ENCODE measurements at regions not wholly inside any gene's neighbourhood (a gene's known extent, or its start where the extent isn't known, plus 50 kb on each side); places are given as distances from the start of the nearest gene placed in this dataset.

DNA sequence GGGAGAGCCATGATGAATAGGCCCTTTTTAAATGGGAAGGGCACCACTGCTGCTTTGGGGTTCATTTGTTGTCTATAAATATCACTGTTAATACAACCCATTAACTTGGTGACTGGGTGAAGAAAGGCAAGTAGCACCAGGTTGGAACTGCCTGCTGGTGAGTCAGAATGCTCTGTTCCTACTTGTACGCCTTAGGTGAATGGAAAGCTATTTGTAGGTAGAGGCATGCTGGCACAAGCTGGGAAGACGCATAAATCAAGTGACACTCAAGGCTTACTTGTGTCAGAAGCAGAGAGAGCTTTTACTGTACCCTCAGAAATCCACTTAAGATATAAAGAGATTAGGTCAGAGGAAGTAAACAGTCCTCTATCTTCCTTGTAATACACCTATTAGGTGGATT lies 142.5 kb downstream of the TMX1 start:
- no peak overlapping the region for H3K27ac ChIP-seq (ENCODE audit: low read length)
- no peak overlapping the region for H3K4me3 ChIP-seq (ENCODE audit: low read length)
- H3K4me1 ChIP-seq (ENCODE audit: insufficient read depth, low read length), result no peaks in the 10 kb centered on the region
- H3K27me3 ChIP-seq (ENCODE audit: insufficient read depth, low read length), result no peaks in the 10 kb centered on the region
- H3K9me3 ChIP-seq (ENCODE audit: insufficient read depth, low read depth, low read length), result no peaks in the 10 kb centered on the region
- no peaks in the 10 kb centered on the region for H3K36me3 ChIP-seq (ENCODE audit: insufficient read depth, low read depth, low read length)
- no peak overlapping the region for H3K9ac ChIP-seq (ENCODE audit: low read depth, low read length)

DNA sequence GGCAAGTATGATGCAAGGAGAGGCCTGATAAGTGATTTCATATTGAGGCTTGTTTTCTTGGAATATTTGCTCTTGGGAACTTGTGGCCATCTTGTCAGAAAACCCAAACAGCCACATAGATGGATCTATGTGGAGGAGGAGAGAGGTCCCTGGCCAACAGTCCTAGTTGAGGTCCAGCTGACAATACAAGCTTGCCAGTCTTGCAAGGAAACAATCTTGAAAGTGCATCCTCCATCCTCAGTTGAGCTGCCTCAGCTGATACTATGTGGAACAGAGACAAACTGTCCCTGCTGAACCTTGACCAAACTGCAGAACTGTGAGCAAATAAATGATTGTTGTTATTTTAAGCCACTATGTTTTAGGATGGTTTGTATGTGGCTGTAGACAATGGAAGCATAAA lies 146.4 kb downstream of the TMX1 start:
- Histone ChIP-seq H3K36me3 (ENCODE audit: insufficient read depth, low read depth, low read length) (no peaks in the 10 kb centered on the region), H3K27me3 (ENCODE audit: insufficient read depth, low read length) (no peaks in the 10 kb centered on the region), H3K27ac (ENCODE audit: low read length) (no peak overlapping the region), H3K4me3 (ENCODE audit: low read length) (no peak overlapping the region), H3K9ac (ENCODE audit: low read depth, low read length) (no peak overlapping the region), H3K4me1 (ENCODE audit: insufficient read depth, low read length) (no peaks in the 10 kb centered on the region), H3K9me3 (ENCODE audit: insufficient read depth, low read depth, low read length) (no peaks in the 10 kb centered on the region)

DNA sequence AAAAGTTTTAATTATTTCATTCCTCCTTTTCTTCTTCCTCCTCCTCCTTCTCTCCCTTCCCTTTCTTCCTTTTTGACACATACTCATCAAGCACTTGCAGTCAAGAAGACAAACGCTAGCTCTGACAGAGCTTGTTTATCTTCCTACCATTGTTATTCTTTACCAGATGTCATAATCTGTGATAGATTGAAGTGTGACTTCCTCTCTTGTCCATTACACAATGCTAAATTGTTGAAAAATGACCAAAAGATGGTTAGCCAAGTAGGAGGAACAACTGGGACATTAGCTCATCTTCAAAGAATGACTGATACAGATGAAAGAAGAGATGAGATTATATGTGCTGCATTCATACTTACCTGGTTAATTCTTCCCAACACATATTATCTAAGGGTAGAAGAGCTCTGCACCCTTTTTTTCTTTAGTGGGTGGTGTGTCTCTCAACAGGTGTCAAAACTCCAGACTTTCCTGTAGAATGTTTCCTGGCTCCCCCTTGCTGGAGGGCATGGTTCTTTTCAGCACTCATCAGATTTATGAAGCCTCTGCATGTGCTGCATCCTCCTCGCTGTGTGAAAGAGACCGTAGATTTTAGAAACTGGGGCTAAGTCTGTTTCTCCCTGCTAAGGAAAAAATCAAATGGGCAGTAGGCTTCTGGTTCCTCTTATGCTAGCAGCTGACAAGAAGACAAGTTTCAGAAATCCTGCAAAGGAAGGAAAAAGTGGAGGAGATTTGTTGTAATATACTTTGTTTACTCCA lies 147.1 kb downstream of the TMX1 start:
- Histone ChIP-seq H3K4me3 (ENCODE audit: low read length) (no peak overlapping the region), H3K27ac (ENCODE audit: low read length) (no peak overlapping the region), H3K9me3 (ENCODE audit: insufficient read depth, low read depth, low read length) (no peaks in the 10 kb centered on the region), H3K4me1 (ENCODE audit: insufficient read depth, low read length) (no peaks in the 10 kb centered on the region), H3K9ac (ENCODE audit: low read depth, low read length) (no peak overlapping the region), H3K36me3 (ENCODE audit: insufficient read depth, low read depth, low read length) (no peaks in the 10 kb centered on the region), H3K27me3 (ENCODE audit: insufficient read depth, low read length) (no peaks in the 10 kb centered on the region)

DNA sequence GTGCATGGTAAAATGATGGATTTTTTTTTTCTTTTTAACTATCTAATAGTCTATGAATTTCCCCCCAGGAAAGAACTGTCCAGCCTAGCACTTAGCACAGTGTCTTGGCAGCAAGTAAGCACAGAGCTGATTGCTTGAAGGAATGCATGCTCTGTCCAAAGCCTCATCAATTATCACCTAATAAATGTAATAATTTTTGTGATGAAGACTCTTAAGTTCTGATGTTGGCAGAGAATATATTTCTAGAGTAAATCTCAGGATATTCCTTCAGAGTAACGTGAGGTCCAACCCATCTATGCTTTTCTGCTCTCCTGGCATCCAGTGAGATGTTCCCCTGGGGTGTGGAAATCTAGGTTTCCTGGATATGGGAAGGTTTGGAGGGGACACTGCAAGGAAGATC lies 152.4 kb downstream of the TMX1 start:
- Histone ChIP-seq H3K4me1 (ENCODE audit: insufficient read depth, low read length) (peaks cover 13% of the 10 kb centered on the region; the same call in 1 of the 2 replicates), H3K4me3 (ENCODE audit: low read length) (no peak overlapping the region), H3K36me3 (ENCODE audit: insufficient read depth, low read depth, low read length) (no peaks in the 10 kb centered on the region), H3K27me3 (ENCODE audit: insufficient read depth, low read length) (no peaks in the 10 kb centered on the region), H3K9ac (ENCODE audit: low read depth, low read length) (no peak overlapping the region), H3K27ac (ENCODE audit: low read length) (no peak overlapping the region), H3K9me3 (ENCODE audit: insufficient read depth, low read depth, low read length) (no peaks in the 10 kb centered on the region)

DNA sequence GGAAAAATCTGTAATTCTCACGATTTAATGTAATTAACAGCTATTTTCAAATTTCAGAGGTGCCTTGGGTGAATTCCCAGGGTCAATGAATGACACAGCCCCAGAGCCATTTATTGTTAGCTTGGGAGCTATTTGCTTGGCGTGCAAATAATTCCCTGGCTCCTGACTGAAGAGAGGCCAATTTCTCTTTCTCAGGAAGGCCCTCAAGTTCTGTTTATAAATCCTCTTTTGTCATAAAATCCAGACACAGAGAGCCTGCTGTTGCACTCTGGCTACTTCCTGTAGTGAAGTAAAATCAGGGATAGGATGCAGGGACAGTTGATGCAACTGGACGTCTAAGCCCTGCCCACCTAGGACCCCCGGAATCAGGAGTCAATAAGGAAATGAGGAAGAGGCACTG lies 154.3 kb downstream of the TMX1 start:
- no peak overlapping the region for H3K27ac ChIP-seq (ENCODE audit: low read length)

DNA sequence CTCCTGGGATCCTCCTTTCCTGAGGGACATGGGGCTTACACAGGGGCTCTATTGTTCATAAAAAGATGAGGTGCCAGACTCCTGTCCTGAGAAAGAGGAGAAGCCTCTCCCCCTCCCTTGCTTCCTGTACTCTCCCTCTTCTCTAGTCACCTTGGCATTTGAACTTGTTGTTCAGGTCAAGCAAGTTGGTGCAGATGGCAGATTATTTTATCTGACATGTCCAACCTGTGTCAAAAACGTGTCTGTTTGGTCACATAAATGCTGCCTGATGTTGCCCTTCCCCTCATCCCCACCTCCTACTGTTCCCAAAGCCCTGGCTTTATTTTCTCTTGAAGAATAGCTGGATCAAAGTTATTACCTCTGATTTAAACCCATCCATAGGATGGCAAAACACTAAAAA lies 154.8 kb downstream of the TMX1 start:
- Histone ChIP-seq H3K4me1 (ENCODE audit: insufficient read depth, low read length) (peaks cover 13% of the 10 kb centered on the region; the same call in 1 of the 2 replicates), H3K27ac (ENCODE audit: low read length) (no peak overlapping the region), H3K36me3 (ENCODE audit: insufficient read depth, low read depth, low read length) (no peaks in the 10 kb centered on the region), H3K9me3 (ENCODE audit: insufficient read depth, low read depth, low read length) (no peaks in the 10 kb centered on the region), H3K27me3 (ENCODE audit: insufficient read depth, low read length) (no peaks in the 10 kb centered on the region), H3K4me3 (ENCODE audit: low read length) (no peak overlapping the region), H3K9ac (ENCODE audit: low read depth, low read length) (no peak overlapping the region)

More for the DNA sequence above, 154.3 kb downstream of the TMX1 start:
- no peak overlapping the region for H3K4me3 ChIP-seq (ENCODE audit: low read length)
- H3K9ac ChIP-seq (ENCODE audit: low read depth, low read length), result no peak overlapping the region
- no peaks in the 10 kb centered on the region for H3K36me3 ChIP-seq (ENCODE audit: insufficient read depth, low read depth, low read length)
- peaks cover 13% of the 10 kb centered on the region; the same call in 1 of the 2 replicates for H3K4me1 ChIP-seq (ENCODE audit: insufficient read depth, low read length)
- no peaks in the 10 kb centered on the region for H3K9me3 ChIP-seq (ENCODE audit: insufficient read depth, low read depth, low read length)
- no peaks in the 10 kb centered on the region for H3K27me3 ChIP-seq (ENCODE audit: insufficient read depth, low read length)

DNA sequence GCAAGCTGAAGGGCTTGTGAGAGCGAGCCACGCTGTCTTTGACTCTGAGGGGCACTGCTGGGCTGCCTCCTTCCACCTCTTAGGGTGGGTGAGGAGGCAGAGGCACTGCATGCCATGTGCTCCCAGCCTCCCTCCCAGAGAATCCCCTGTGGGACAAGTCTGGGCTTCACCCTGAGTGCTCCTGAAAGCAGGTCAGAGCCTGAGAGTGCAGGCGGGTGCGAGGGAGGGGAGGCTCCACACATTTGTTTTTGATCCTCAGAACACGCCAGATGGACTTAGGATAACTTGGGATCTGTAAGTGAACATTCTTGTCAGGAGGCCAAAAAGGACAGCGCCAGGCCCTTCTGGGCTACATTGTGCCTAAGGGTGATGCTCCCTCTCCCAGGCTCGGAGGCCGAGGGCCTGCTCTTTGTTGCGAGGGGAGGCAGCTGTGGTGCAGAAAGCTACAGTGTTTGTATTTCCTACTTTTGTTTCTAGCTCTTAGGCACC lies 155.4 kb downstream of the TMX1 start:
- H3K27me3 ChIP-seq (ENCODE audit: insufficient read depth, low read length), result no peaks in the 10 kb centered on the region
- no peak overlapping the region for H3K27ac ChIP-seq (ENCODE audit: low read length)
- no peak overlapping the region for H3K4me3 ChIP-seq (ENCODE audit: low read length)
- H3K9me3 ChIP-seq (ENCODE audit: insufficient read depth, low read depth, low read length), result no peaks in the 10 kb centered on the region
- no peak overlapping the region for H3K9ac ChIP-seq (ENCODE audit: low read depth, low read length)
- H3K4me1 ChIP-seq (ENCODE audit: insufficient read depth, low read length), result peaks cover 13% of the 10 kb centered on the region; the same call in 1 of the 2 replicates
- H3K36me3 ChIP-seq (ENCODE audit: insufficient read depth, low read depth, low read length), result no peaks in the 10 kb centered on the region

DNA sequence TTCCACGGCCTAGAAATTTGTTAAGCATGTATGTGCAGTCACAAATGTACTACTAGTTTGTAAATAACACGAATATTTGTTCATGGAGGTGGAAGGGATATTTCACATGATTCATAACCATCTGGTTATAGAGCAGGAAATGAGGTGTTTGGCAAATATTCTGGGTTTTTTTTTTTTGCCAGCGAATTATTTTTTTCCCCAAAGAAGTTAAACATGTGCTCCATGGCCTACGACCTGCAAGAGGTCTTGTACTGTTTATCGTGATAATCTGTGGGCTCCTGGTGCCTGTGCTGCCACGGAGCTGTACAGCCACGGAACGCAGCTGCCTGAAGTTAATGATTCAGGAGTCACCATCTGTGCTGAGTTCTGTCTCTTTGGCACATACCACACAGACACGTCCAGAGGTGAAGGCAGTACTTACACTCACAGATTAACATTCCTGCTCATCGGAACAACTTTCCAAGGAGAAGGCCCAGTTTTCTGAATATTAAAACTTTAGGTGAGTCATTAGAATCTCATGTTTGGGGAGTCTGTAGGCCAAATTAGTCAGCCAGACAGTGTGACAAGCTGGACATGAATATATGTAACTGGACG lies 156.3 kb downstream of the TMX1 start:
- no peaks in the 10 kb centered on the region for H3K36me3 ChIP-seq (ENCODE audit: insufficient read depth, low read depth, low read length)
- H3K27ac ChIP-seq (ENCODE audit: low read length), result no peak overlapping the region
- H3K9me3 ChIP-seq (ENCODE audit: insufficient read depth, low read depth, low read length), result no peaks in the 10 kb centered on the region
- H3K4me1 ChIP-seq (ENCODE audit: insufficient read depth, low read length), result peaks cover 13% of the 10 kb centered on the region; the same call in 1 of the 2 replicates
- no peak overlapping the region for H3K9ac ChIP-seq (ENCODE audit: low read depth, low read length)
- no peaks in the 10 kb centered on the region for H3K27me3 ChIP-seq (ENCODE audit: insufficient read depth, low read length)
- H3K4me3 ChIP-seq (ENCODE audit: low read length), result no peak overlapping the region

DNA sequence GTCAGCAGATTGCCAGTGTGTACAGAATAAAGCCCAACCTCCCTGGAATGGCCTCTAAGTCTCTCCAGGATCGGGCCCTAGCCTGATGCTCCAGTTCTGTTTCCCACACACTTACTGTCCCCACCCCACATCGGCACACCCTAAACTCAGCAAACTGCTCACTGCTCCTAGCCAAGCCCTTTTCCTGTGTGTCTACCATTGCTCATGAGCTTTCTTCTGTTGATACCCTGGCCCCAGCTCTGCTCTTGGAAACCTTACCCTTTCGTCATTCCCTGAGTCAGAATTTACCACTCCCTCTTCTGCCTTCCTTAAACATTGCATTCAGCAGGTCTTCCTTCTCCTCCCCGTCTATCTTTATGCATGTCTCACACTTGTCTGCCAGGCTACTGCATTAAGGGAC lies 158.9 kb downstream of the TMX1 start:
- Histone ChIP-seq H3K4me3 (ENCODE audit: low read length) (no peak overlapping the region), H3K27ac (ENCODE audit: low read length) (no peak overlapping the region), H3K36me3 (ENCODE audit: insufficient read depth, low read depth, low read length) (no peaks in the 10 kb centered on the region), H3K9ac (ENCODE audit: low read depth, low read length) (no peak overlapping the region), H3K27me3 (ENCODE audit: insufficient read depth, low read length) (no peaks in the 10 kb centered on the region), H3K9me3 (ENCODE audit: insufficient read depth, low read depth, low read length) (no peaks in the 10 kb centered on the region), H3K4me1 (ENCODE audit: insufficient read depth, low read length) (peaks cover 13% of the 10 kb centered on the region; the same call in 1 of the 2 replicates)

DNA sequence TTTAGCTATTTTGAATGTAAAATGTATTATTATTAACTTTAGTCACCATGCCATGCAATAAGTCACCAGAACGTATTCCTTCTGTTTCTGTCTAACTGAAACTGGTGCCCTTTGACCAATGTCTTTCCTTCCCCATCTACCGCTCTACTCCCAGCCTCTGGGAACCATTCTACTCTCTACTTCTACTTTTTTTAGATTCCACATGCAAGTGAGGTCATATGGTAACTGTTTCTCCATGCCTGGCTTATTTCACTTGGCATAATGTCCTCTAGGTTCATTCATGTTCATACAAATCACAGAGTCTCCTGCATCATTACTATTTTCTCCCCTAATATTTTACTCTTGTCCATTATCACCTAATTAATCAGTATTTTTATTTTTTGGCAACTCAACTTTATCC lies 160.1 kb downstream of the TMX1 start:
- no peak overlapping the region for H3K4me3 ChIP-seq (ENCODE audit: low read length)
- H3K27ac ChIP-seq (ENCODE audit: low read length), result no peak overlapping the region
- H3K36me3 ChIP-seq (ENCODE audit: insufficient read depth, low read depth, low read length), result no peaks in the 10 kb centered on the region
- no peak overlapping the region for H3K9ac ChIP-seq (ENCODE audit: low read depth, low read length)
- no peaks in the 10 kb centered on the region for H3K27me3 ChIP-seq (ENCODE audit: insufficient read depth, low read length)
- H3K4me1 ChIP-seq (ENCODE audit: insufficient read depth, low read length), result peaks cover 9% of the 10 kb centered on the region; the same call in 1 of the 2 replicates
- no peaks in the 10 kb centered on the region for H3K9me3 ChIP-seq (ENCODE audit: insufficient read depth, low read depth, low read length)

DNA sequence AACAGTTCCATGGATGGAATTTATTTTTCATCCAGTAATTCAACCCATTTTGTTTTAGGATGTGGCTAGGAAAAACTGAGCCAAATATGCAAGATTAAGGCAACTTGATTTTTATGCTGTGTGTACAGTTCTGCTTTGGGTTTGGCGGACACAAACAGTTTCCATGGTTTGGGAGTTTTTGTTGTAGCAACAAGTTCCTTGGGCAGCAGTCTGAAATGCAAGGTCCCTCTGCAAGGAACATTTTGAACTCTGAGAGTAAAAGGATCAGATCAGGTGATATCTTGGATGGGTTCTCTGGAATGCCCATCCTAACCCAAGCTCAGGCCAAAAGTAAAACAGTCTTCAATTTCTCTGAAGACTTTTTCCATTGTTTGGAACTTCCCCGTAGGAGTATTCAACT lies 161.2 kb downstream of the TMX1 start:
- Histone ChIP-seq H3K36me3 (ENCODE audit: insufficient read depth, low read depth, low read length) (no peaks in the 10 kb centered on the region), H3K9ac (ENCODE audit: low read depth, low read length) (no peak overlapping the region), H3K4me1 (ENCODE audit: insufficient read depth, low read length) (no peaks in the 10 kb centered on the region), H3K27me3 (ENCODE audit: insufficient read depth, low read length) (no peaks in the 10 kb centered on the region), H3K27ac (ENCODE audit: low read length) (no peak overlapping the region), H3K4me3 (ENCODE audit: low read length) (no peak overlapping the region), H3K9me3 (ENCODE audit: insufficient read depth, low read depth, low read length) (no peaks in the 10 kb centered on the region)

DNA sequence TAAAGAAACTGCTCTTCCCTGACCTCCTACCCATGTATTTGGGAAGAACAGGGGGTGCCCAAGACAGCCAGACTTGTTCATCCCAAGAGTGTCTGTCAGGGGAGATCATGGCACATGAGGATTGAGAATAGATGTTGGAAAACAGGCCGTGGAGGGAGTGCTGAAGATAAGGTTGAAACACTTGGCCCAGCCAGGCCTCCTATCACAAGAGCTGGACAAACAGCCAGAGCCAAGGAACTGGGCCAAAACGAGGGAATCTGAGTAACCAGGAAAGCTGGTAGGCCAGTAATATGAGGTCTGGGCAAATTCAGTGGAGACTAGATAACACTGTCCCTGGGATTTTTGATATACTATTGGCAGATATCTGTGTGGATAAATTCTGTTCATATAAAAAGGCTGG lies 161.7 kb downstream of the TMX1 start:
- Histone ChIP-seq H3K9ac (ENCODE audit: low read depth, low read length) (no peak overlapping the region), H3K27ac (ENCODE audit: low read length) (no peak overlapping the region), H3K9me3 (ENCODE audit: insufficient read depth, low read depth, low read length) (no peaks in the 10 kb centered on the region), H3K4me3 (ENCODE audit: low read length) (no peak overlapping the region), H3K36me3 (ENCODE audit: insufficient read depth, low read depth, low read length) (no peaks in the 10 kb centered on the region), H3K4me1 (ENCODE audit: insufficient read depth, low read length) (no peaks in the 10 kb centered on the region), H3K27me3 (ENCODE audit: insufficient read depth, low read length) (no peaks in the 10 kb centered on the region)
